Left lung (tissue), 4 donors: ENCODE measurements at regions not wholly inside any gene's neighbourhood (a gene's known extent, or its start where the extent isn't known, plus 50 kb on each side); places are given as distances from the start of the nearest gene placed in this dataset.

Experiments
- ATAC-seq: fragments of 200-7000 bp; cut with Tn5 transposase; one replicate; pipeline ENCODE4 v1.9.1; 2020; ENCODE audit warnings: moderate library complexity
- DNase-seq, 4 donors: peaks; one replicate each; pipeline ENCODE4 v3.0.0-alpha.2; 2013 to 2020
- H3K27ac ChIP-seq, 2 donors: fragments of 200-600 bp; sonication (generic) in 1 of 2; one replicate each; pipeline versions ENCODE4 v1.5.0 to v1.8.0; 2020 to 2021
- H3K27me3 ChIP-seq, 2 donors: fragments of 200-600 bp; sonication (generic) in 1 of 2; one replicate each; pipeline versions ENCODE4 v1.5.0 to v1.8.0; 2020 to 2021
- H3K36me3 ChIP-seq, 2 donors: fragments of 200-600 bp; sonication (generic) in 1 of 2; one replicate each; pipeline versions ENCODE4 v1.5.0 to v1.8.0; 2020 to 2021
- H3K4me1 ChIP-seq, 2 donors: fragments of 200-600 bp; one replicate each; pipeline ENCODE4 v1.8.0; 2021
- H3K4me3 ChIP-seq, 2 donors: fragments of 200-600 bp; sonication (generic) in 1 of 2; one replicate each; pipeline versions ENCODE4 v1.5.0 to v1.8.0; 2020 to 2021; ENCODE audit warnings: mild to moderate bottlenecking in 1 of 2
- H3K9me3 ChIP-seq, 2 donors: fragments of 200-600 bp; sonication (generic) in 1 of 2; one replicate each; pipeline versions ENCODE4 v1.5.0 to v1.8.0; 2020 to 2021
- CTCF ChIP-seq, 2 donors: fragments of 200-600 bp; sonication (generic) in 1 of 2; IDR thresholded peaks; one replicate each; pipeline versions ENCODE4 v1.5.0 to v1.8.0; 2021; ENCODE audit warnings: antibody characterized with exemption in 2 of 2
- intact Hi-C, 2 donors: fragments of 100-400 bp; cut with DNase I; formaldehyde crosslinking; loops; one replicate each; pipeline versions ENCODE4 v1.11.2 to v1.14.2; 2022
- donor health status: DM: no; HTN: yes; CAD: no.
- donor health status: DM: no; HTN: no; CAD: no.

DNA sequence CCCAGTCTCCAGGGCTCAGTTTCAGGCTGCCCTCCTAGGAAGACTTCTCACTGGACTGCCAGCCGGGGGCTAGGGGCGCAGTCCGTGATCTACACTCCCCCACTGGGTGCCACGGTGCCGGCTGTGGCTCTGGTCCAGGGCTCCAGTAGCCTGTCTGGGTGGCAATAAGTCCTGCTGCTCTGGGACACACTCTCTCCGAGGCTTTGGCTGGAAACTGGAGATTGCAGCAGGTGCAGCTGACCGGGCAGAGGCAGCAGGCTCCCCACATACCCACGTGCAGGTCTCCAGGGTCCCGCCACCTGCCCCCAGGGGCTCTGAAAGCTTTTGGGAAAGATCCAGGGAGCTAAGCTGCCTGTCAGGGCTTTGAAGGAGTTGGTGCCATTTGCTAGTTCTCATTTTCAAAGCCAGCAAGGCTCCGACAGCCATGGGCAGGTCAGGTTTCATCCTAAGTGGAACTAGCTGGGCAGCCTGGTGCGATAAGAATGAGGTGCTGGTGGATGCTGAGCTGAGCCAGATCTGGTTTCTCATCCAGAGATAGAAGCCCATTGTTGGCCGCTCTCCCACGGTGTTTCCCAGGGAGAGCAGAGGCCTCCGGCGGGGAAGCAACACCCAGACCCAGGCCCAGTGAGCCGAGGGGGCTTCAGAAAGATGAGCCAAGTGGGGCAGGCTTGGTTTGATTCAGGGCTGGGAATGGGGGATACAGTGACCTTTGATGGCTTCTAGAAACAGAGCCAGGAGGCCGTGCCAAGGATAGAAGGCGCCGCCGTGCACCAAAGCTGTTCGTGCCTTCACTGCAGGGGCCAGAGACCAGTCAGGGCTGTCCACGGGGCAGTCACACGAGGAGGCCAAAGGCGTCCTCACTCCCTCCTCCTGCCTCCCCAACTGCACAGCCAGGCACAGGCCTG is 141.7 kb upstream of the GPC1 start:
- no peak for ATAC-seq
- Histone ChIP-seq H3K9me3 (no peaks in the 10 kb centered on the region), H3K27me3 (peaks cover 0 to 9% of the 10 kb centered on the region in 2 donors), H3K36me3 (no peaks in the 10 kb centered on the region), H3K4me3 (no peak overlapping the region), H3K27ac (no peak overlapping the region), H3K4me1 (no peaks in the 10 kb centered on the region)
- intact Hi-C loops = no loop called here
- DNase-seq = peak in 2 of 4 donors; percentile 35 to 51
- TF ChIP-seq CTCF (IDR thresholded peaks at IDR 0.05) = no peak

DNA sequence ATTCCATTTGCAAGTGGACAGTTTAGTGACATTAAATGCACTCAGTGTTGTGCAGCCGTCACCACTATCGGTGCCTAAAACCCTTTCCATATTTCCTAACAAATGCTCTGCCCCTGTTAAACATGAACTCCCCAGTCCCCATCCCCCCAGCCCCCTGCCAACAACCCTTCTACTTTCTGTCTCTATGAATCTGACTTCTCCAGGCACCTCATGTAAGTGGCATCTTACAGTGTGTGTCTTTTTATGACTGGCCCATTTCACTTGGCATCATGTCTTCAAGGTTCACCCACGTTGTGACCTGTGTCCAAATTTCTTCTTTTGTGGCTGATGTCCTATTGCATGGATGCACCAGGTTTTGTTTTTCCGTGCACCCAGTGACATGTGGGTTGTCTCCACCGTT is 140.9 kb upstream of the GPC1 start:
- H3K4me3 ChIP-seq = no peak overlapping the region

DNA sequence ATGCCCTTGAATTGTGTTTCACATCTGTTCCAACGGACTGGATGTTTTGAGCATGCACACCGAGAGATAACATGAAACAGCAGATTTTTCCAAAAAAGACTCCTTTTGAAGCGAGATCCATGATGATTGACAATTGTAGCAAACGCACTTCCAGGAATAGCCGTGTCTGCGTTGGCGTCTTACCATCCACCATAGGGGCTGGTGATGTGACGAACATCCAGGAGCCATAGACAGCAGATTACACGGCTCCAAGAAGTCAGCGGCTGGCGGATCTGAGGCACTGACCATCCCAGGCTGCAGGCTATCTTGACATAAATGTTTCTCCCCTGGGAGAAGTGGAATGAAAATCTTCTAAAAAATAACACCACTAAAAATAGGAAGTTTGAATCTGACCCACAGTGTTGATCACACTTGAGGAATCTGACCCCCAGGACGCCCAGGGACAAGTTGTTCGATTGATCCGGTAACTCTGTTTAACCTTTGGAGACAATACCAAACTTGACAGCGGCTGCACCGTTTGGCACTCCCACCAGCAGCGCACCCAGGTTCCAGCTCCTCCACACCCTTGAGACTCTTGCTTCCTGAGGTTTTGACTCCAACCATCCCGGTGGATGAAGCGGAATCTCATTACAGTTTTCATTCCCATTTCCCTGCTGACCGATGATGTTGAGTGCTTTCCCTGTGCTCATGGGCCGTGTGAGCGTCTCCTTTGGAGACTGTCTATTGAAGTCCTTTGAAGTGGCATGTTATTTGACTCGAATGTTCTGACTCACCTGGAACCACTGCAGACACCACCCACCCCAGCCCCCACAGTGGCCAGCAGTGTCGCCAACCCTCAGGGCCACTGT is 140.0 kb upstream of the GPC1 start:
- TF ChIP-seq CTCF (IDR thresholded peaks at IDR 0.05) = no peak
- intact Hi-C loops = no loop called here
- no peaks in the 10 kb centered on the region for H3K36me3 ChIP-seq
- DNase-seq (peak in 1 of 4 donors; percentile 51), ATAC-seq (no peak)
- H3K4me1 ChIP-seq = no peaks in the 10 kb centered on the region
- no peaks in the 10 kb centered on the region for H3K9me3 ChIP-seq
- no peak overlapping the region for H3K4me3 ChIP-seq
- H3K27ac ChIP-seq = no peak overlapping the region
- peaks cover 0 to 6% of the 10 kb centered on the region in 2 donors for H3K27me3 ChIP-seq

More for the DNA sequence above, 140.9 kb upstream of the GPC1 start:
- H3K27me3 ChIP-seq = peaks cover 0 to 9% of the 10 kb centered on the region in 2 donors
- intact Hi-C loops = no loop called here
- no peak overlapping the region for H3K27ac ChIP-seq
- DNase-seq (no peak), ATAC-seq (no peak)
- H3K9me3 ChIP-seq = no peaks in the 10 kb centered on the region
- TF ChIP-seq CTCF (IDR thresholded peaks at IDR 0.05) = no peak
- H3K4me1 ChIP-seq = no peaks in the 10 kb centered on the region
- no peaks in the 10 kb centered on the region for H3K36me3 ChIP-seq

DNA sequence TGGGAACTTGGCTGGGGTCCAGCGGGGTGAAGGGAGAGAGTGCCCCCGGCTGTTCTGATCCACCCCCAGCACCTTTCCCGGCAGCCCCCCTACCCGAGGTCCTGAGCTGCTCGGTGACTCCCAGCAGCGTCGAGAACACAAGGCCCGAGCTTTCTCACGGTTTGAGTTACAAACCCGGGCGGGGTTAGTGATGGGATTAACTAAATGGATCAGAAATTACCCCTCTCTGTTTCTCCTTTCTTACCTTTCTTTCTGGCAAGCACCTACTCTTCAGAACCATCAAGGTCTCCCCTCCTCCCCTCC is 139.4 kb upstream of the GPC1 start:
- Histone ChIP-seq H3K27ac (no peak overlapping the region), H3K4me3 (no peak overlapping the region), H3K9me3 (no peaks in the 10 kb centered on the region), H3K27me3 (peaks cover 0 to 5% of the 10 kb centered on the region in 2 donors), H3K36me3 (no peaks in the 10 kb centered on the region), H3K4me1 (no peaks in the 10 kb centered on the region)
- DNase-seq (no peak), ATAC-seq (no peak)
- intact Hi-C loops = no loop called here
- TF ChIP-seq CTCF (IDR thresholded peaks at IDR 0.05) = no peak
